Body of pancreas (tissue), 4 donors: ENCODE measurements at regions not wholly inside any gene's neighbourhood (a gene's known extent, or its start where the extent isn't known, plus 50 kb on each side); places are given as distances from the start of the nearest gene placed in this dataset.

Experiments used
- ATAC-seq: fragments of 150-250 bp; one replicate; pipeline ENCODE4 v1.9.1; 2016
- DNase-seq, 4 donors: peaks; one replicate each; pipeline ENCODE4 v3.0.0-alpha.2; 2019
- H3K27ac ChIP-seq, 4 donors: fragments of 200-600 bp; sonication (generic); 1 replicate in 3 of 4; 2 replicates in 1 of 4; pipeline versions ENCODE4 v1.5.1 to v1.6.1; 2016 to 2019; ENCODE audit warnings: mild to moderate bottlenecking in 1 of 4, mixed read lengths in 1 of 4, moderate library complexity in 1 of 4
- H3K27me3 ChIP-seq, 2 donors: fragments of 200-600 bp; sonication (generic); one replicate each; pipeline ENCODE4 v1.6.0; 2016; ENCODE audit warnings: mild to moderate bottlenecking in 1 of 2
- H3K36me3 ChIP-seq, 2 donors: fragments of 200-600 bp; sonication (generic); replicated peaks in 1 of 2; 2 replicates each; pipeline ENCODE4 v1.5.1; 2016; ENCODE audit warnings: low read depth in 2 of 2; ENCODE audit not compliant: insufficient read depth in 1 of 2
- H3K4me1 ChIP-seq: fragments of 200-600 bp; sonication (generic); one replicate; pipeline ENCODE4 v1.6.0; 2016
- H3K4me3 ChIP-seq, 2 donors: fragments of 200-600 bp; sonication (generic); 1 replicate in 1 of 2; 2 replicates in 1 of 2; pipeline ENCODE4 v1.5.1; 2016 to 2019
- H3K9me3 ChIP-seq, 3 donors: fragments of 200-600 bp; sonication (generic); 1 replicate in 2 of 3; 2 replicates in 1 of 3; pipeline ENCODE4 v1.5.1; 2016
- POLR2A ChIP-seq, 3 donors: fragments of 450-650 bp; IDR thresholded peaks; one replicate each; pipeline ENCODE4 v1.6.1; 2016; ENCODE audit warnings: antibody characterized with exemption in 3 of 3, mild to moderate bottlenecking in 2 of 3
- WGBS, 2 donors: methylation state at CpG; one replicate each; pipeline ENCODE4 v1.1.5; 2017; 5-methylcytosine and 5-hydroxymethylcytosine counted together
- intact Hi-C: fragments of 100-400 bp; cut with DNase I; formaldehyde crosslinking; loops from one replicate; pipeline ENCODE4 v1.15.1; 2023
- TF ChIP-seq, protein P1 (sequence below), 7 experiments: fragments of 450-650 bp in 4 of 7; fragments of 200-600 bp in 3 of 7; sonication (generic) in 3 of 7; IDR thresholded peaks; one replicate each; pipeline ENCODE4 v1.5.1; 2016 to 2019; ENCODE audit warnings: antibody characterized with exemption in 7 of 7

DNA sequence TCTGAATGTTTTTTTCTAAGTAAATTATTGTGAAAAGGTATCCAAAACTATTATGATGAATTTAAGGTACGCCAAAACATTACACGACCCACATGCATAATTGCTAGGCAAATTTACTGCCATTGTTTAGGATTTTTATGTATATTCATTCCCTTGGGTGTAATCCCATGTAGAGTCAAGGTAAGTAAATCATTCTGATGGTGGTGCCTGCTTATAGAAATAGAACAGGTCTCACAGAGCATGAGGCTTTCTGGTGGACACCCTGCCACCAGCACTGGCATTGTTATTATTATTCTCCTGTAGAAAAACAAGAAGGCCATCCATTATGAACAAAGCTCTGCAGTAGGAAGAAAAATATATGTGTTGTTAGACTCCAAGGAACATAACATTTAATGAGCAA, 111.7 kb upstream of the ZNF804B start:
- DNase-seq (no peak), ATAC-seq (no peak)
- Histone ChIP-seq H3K27me3 (no peaks in the 10 kb centered on the region), H3K36me3 (no peaks in the 10 kb centered on the region), H3K4me1 (no peaks in the 10 kb centered on the region), H3K9me3 (peaks cover 0 to 4% (median 0%) of the 10 kb centered on the region in 3 donors), H3K4me3 (no peak overlapping the region), H3K27ac (no peak overlapping the region)
- no peak for TF ChIP-seq POLR2A (IDR thresholded peaks at IDR 0.05)
- TF ChIP-seq, protein P1, sequence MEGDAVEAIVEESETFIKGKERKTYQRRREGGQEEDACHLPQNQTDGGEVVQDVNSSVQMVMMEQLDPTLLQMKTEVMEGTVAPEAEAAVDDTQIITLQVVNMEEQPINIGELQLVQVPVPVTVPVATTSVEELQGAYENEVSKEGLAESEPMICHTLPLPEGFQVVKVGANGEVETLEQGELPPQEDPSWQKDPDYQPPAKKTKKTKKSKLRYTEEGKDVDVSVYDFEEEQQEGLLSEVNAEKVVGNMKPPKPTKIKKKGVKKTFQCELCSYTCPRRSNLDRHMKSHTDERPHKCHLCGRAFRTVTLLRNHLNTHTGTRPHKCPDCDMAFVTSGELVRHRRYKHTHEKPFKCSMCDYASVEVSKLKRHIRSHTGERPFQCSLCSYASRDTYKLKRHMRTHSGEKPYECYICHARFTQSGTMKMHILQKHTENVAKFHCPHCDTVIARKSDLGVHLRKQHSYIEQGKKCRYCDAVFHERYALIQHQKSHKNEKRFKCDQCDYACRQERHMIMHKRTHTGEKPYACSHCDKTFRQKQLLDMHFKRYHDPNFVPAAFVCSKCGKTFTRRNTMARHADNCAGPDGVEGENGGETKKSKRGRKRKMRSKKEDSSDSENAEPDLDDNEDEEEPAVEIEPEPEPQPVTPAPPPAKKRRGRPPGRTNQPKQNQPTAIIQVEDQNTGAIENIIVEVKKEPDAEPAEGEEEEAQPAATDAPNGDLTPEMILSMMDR (IDR thresholded peaks at IDR 0.05), result no peak
- intact Hi-C loops, result no loop called here
- 67% methylated on average over 2 of the region's 2 CpGs for WGBS, 2 donors

DNA sequence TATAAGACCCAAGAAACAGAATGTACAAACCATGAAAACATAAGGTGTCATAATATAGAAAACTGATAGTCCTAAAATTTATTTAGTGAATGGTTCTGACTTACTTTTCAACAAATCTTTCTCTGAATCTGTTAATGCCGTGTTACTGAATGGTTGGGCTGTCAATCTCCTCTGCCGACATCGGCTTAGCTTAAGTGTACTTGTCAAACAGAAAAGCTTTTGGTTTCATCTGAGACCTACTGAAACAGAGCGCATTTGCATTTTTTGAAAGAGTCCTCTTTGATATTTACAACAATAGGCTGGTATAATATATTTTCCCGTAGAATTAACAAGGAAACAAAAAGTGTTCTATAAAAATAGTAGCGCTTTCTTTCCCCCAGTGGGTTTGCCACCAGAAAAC, 120.9 kb upstream of the ZNF804B start:
- no peaks in the 10 kb centered on the region for H3K36me3 ChIP-seq
- no peak overlapping the region for H3K4me3 ChIP-seq
- 90 to 94% methylated on average over 6 of the region's 6 CpGs for WGBS, 2 donors
- H3K9me3 ChIP-seq, result no peaks in the 10 kb centered on the region
- no peak for TF ChIP-seq POLR2A (IDR thresholded peaks at IDR 0.05)
- TF ChIP-seq, protein P1 (IDR thresholded peaks at IDR 0.05), result no peak
- DNase-seq (no peak), ATAC-seq (no peak)
- H3K4me1 ChIP-seq, result no peaks in the 10 kb centered on the region
- intact Hi-C loops, result no loop called here
- H3K27me3 ChIP-seq, result no peaks in the 10 kb centered on the region
- H3K27ac ChIP-seq, result no peak overlapping the region

DNA sequence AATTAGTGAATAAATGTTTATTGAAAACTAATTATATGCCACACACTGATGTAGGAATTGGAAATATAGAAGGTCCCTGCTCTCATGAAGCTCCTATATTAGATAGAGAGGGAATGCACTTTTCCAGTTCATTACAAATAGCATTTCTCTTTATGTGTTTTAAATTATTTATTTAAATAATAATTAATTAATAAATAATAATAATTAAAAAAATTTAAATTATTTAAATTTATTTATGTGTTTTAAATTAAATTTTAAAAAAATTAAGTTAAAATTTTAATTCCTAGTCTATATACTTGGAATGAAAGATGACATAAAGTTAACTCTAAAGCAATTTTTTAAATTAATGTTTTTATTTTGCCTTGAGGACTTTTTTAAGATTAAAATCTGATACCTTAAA, 121.7 kb upstream of the ZNF804B start:
- Histone ChIP-seq H3K9me3 (no peaks in the 10 kb centered on the region), H3K36me3 (no peaks in the 10 kb centered on the region), H3K4me1 (no peaks in the 10 kb centered on the region), H3K4me3 (no peak overlapping the region), H3K27ac (no peak overlapping the region), H3K27me3 (no peaks in the 10 kb centered on the region)
- no peak for ATAC-seq
- intact Hi-C loops, result no loop called here
- TF ChIP-seq POLR2A (IDR thresholded peaks at IDR 0.05), result no peak
- TF ChIP-seq, protein P1 (IDR thresholded peaks at IDR 0.05), result no peak
- DNase-seq, result no peak

DNA sequence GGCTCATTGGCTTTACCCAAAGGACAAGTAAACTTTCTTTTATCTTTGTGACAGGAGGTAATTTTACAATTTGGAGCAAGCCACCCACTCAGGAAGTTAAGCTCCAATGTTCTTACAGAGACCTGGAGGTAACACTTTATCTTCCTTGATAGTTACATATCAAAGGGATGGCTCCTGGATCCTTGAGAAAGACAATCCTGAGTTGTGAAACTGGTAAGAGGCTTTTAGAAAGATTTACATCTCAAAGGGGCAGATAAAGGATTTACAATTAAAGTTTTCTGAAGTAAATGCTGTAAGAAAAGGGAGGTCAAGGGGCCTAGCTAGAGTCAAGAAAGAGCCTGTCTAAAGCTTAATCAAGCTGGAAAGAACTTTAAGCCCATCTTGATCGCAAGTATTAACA, 124.4 kb upstream of the ZNF804B start:
- intact Hi-C loops, result no loop called here
- no peaks in the 10 kb centered on the region for H3K27me3 ChIP-seq
- H3K27ac ChIP-seq, result no peak overlapping the region
- TF ChIP-seq POLR2A (IDR thresholded peaks at IDR 0.05), result no peak
- TF ChIP-seq, protein P1 (IDR thresholded peaks at IDR 0.05), result no peak
- DNase-seq (no peak), ATAC-seq (no peak)
- no peaks in the 10 kb centered on the region for H3K4me1 ChIP-seq
- WGBS, 2 donors, result 76 to 100% methylated on average over 1 of the region's 1 CpG
- H3K9me3 ChIP-seq, result no peaks in the 10 kb centered on the region
- no peak overlapping the region for H3K4me3 ChIP-seq
- no peaks in the 10 kb centered on the region for H3K36me3 ChIP-seq

DNA sequence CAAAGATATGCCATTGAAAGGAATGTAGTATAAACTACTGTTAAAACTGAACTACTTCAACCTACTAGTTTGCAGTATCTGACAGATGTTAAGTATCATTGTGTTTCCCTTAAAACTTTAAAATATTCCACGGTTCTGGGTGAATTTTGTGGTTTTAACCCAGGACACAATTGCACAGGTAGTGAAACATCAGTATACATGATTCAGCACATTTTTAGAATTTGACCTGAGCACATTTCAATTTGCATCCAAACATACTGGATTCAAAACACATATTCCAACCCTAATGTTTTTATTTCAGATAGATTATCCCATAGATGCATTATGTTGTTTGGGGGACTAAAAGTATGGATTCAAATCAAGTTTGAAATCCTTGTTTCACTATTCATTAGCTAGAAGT, 129.9 kb upstream of the ZNF804B start:
- Histone ChIP-seq H3K27ac (no peak overlapping the region), H3K4me3 (no peak overlapping the region), H3K9me3 (no peaks in the 10 kb centered on the region), H3K36me3 (no peaks in the 10 kb centered on the region), H3K4me1 (no peaks in the 10 kb centered on the region), H3K27me3 (no peaks in the 10 kb centered on the region)
- ATAC-seq, result no peak
- no peak for TF ChIP-seq POLR2A (IDR thresholded peaks at IDR 0.05)
- TF ChIP-seq, protein P1 (IDR thresholded peaks at IDR 0.05), result no peak
- DNase-seq, result no peak
- WGBS, 2 donors, result 75 to 81% methylated on average over 1 of the region's 1 CpG
- intact Hi-C loops, result no loop called here
